Calu3 (cell line): ENCODE measurements at regions not wholly inside any gene's neighbourhood (a gene's known extent, or its start where the extent isn't known, plus 50 kb on each side); places are given as distances from the start of the nearest gene placed in this dataset.

Experiments used
- BruUV-seq: library from RNA; stranded (reverse); fragments of 400-500 nt; replicated peaks from 2 replicates; lab custom pipeline; 2021; lab: Mats Ljungman, UMichigan
- CTCF ChIA-PET: fragments of 300-600 bp; sonication (Branson Sonifier 250); formaldehyde crosslinking; loops from one replicate; lab custom pipeline; 2022; ENCODE audit warnings: antibody characterized with exemption; lab: Charles Lee
- DNase-seq: peaks from one replicate; pipeline ENCODE4 v3.0.0; 2022
- H3K27ac Mint-ChIP-seq: one replicate; pipeline ENCODE4 v1.8.0; 2022; ENCODE audit warnings: mixed read lengths; ENCODE audit not compliant: unreplicated experiment
- H3K27me3 Mint-ChIP-seq: one replicate; pipeline ENCODE4 v1.8.0; 2022; ENCODE audit warnings: mixed read lengths; ENCODE audit not compliant: unreplicated experiment
- H3K36me3 Mint-ChIP-seq: one replicate; pipeline ENCODE4 v1.8.0; 2022; ENCODE audit warnings: mild to moderate bottlenecking, moderate library complexity, mixed read lengths; ENCODE audit not compliant: insufficient read depth, unreplicated experiment
- H3K4me1 Mint-ChIP-seq: one replicate; pipeline ENCODE4 v1.8.0; 2022; ENCODE audit warnings: mild to moderate bottlenecking, low read depth, mixed read lengths; ENCODE audit not compliant: unreplicated experiment
- H3K4me3 Mint-ChIP-seq: one replicate; pipeline ENCODE4 v1.8.0; 2022; ENCODE audit warnings: mild to moderate bottlenecking, low read depth, moderate library complexity, mixed read lengths; ENCODE audit not compliant: unreplicated experiment
- H3K9me3 Mint-ChIP-seq: one replicate; pipeline ENCODE4 v1.8.0; 2022; ENCODE audit warnings: low read depth, mixed read lengths; ENCODE audit not compliant: unreplicated experiment
- intact Hi-C: fragments of 100-400 bp; cut with micrococcal nuclease; formaldehyde crosslinking; loops from one replicate; pipeline ENCODE4 v1.10.0; 2022; ENCODE audit not compliant: unreplicated experiment
- TF ChIP-seq, protein P1 (sequence below): fragments of 200-600 bp; IDR thresholded peaks from one replicate; pipeline ENCODE4 v1.8.0; 2022; ENCODE audit warnings: antibody characterized with exemption; ENCODE audit not compliant: unreplicated experiment

DNA sequence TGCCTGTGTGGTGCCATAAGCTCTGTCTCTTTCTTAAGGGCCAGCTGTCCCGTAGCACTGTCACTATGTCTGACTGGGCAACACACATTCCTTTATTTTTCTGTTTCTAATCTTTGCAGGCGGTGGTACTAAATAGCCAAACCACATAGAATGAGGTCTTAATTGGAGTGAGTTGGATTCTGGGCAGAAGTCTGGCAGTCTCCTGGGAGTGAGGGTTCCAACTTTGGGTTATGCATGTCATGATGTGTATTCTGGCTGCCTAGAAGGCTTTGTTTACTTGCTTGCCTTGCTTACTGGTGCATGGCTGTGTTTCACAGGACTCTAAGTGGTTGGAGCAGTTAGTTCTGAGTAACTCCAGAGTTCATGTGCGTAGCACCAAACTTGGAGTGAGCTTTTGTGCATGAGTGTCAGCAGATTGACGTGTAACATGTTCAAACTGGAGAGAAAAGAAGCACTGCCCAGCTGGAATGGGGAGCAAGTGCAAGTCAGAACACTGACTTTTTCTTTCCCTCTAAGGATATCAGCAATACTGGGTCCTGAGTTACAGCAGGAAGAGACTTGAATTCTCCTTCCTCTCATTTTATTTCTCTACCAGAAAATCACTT, 185.8 kb downstream of the PCSK1 start:
- no peak overlapping the region for H3K4me3 Mint-ChIP-seq
- H3K27me3 Mint-ChIP-seq, result no peaks in the 10 kb centered on the region
- TF ChIP-seq, protein P1, sequence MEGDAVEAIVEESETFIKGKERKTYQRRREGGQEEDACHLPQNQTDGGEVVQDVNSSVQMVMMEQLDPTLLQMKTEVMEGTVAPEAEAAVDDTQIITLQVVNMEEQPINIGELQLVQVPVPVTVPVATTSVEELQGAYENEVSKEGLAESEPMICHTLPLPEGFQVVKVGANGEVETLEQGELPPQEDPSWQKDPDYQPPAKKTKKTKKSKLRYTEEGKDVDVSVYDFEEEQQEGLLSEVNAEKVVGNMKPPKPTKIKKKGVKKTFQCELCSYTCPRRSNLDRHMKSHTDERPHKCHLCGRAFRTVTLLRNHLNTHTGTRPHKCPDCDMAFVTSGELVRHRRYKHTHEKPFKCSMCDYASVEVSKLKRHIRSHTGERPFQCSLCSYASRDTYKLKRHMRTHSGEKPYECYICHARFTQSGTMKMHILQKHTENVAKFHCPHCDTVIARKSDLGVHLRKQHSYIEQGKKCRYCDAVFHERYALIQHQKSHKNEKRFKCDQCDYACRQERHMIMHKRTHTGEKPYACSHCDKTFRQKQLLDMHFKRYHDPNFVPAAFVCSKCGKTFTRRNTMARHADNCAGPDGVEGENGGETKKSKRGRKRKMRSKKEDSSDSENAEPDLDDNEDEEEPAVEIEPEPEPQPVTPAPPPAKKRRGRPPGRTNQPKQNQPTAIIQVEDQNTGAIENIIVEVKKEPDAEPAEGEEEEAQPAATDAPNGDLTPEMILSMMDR, result no peak
- CTCF ChIA-PET, result no interaction called here
- intact Hi-C loops, result no loop called here
- no peaks in the 10 kb centered on the region for H3K36me3 Mint-ChIP-seq
- DNase-seq, result no peak
- H3K4me1 Mint-ChIP-seq, result no peaks in the 10 kb centered on the region
- no peaks in the 10 kb centered on the region for H3K9me3 Mint-ChIP-seq
- no peak overlapping the region for H3K27ac Mint-ChIP-seq
- BruUV-seq, result no TSS peak

DNA sequence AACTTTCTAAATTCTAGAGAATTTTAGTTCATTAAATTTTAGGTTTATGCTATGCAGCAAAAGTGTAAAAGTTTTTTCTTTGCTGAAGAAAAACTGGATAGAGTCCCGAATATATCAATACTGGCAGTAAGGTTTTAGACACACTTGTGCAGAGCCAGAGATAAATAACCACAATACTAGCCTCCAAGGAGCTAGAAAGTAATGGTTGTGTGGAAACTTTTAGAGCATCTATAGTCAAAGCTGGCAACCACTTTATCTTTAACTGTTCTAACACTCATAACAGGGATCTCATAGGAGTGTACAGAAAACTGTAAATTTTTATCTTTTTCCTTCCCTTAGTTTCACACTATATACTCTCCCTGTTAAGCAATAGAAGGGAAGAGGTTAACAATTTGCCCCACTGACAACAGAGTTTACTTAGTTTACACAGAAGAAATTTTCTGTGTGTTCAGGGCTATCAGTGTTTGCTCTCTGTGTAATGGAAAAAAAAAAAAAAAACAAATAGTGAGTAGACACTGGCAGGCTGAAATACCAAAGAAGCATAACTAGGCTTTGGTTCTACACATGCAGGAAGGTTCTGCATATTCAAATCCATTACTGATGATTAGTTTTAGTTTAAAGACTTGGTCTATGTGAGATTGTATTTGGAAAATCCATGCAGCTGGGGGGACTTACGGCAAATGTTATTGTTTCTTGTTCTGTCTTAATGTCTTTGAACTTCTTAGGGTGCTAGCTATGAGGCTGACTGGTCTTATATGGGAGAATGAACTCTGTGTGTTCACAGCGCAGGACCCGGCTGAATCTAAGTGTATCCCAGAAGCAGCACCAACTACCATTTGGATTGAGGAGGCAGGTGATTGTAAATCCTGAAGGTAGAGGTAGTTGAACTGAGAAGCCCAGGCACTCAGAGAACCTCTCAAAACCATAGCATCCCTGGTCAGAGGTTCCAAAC, 187.6 kb downstream of the PCSK1 start:
- Mint-ChIP-seq H3K27me3 (no peaks in the 10 kb centered on the region), H3K4me3 (no peak overlapping the region), H3K4me1 (no peaks in the 10 kb centered on the region), H3K9me3 (no peaks in the 10 kb centered on the region), H3K27ac (no peak overlapping the region), H3K36me3 (no peaks in the 10 kb centered on the region)
- CTCF ChIA-PET, result interaction anchor here (0.7 kb wide), 1 partner anchor 14 kb away, joined by 3 read pairs; no protein-coding TSS in a partner anchor
- DNase-seq, result no peak
- no TSS peak for BruUV-seq
- intact Hi-C loops, result no loop called here
- TF ChIP-seq, protein P1, result no peak

DNA sequence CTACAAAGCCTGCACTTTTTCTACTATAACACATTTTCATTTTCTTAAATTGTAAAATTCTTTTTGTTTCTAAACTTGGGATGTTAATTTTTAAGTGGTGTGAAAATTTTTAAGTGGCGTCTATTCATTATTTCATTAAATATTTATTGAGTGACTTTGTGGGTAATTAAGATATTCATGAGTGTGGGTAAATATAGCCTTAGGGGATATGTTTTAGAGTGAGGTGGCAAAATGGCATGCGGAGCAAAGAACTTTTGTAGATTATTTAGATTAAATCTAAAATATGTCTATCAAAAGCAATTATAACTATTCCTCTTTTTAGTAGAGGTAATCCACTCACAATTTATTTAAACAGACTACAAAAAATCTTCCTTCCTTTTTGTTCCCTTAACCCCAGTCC, 188.4 kb downstream of the PCSK1 start:
- TF ChIP-seq, protein P1, result no peak
- intact Hi-C loops, result no loop called here
- CTCF ChIA-PET, result no interaction called here
- Mint-ChIP-seq H3K9me3 (no peaks in the 10 kb centered on the region), H3K4me1 (no peaks in the 10 kb centered on the region), H3K27ac (no peak overlapping the region), H3K27me3 (no peaks in the 10 kb centered on the region), H3K4me3 (no peak overlapping the region), H3K36me3 (no peaks in the 10 kb centered on the region)
- no TSS peak for BruUV-seq
- DNase-seq, result no peak

DNA sequence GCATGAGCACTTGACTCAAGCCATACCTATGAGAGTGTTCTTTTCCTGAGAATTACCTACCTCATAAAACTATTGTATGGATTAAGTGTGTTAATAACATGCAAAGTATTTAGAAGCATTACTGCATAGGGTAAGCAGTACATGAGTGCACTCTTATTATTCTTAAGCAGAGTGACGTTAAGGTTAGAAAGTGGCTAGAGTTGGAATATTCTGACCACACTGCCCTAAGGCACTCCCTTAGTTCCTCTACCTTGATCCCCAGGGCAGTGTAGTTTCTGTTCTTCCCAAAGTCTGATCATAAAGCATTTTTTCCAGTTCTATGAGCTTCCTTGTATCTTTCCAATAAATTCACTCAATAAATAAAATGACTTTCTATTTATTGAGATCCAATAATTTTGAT, 189.2 kb downstream of the PCSK1 start:
- H3K4me3 Mint-ChIP-seq, result no peak overlapping the region
- no peaks in the 10 kb centered on the region for H3K27me3 Mint-ChIP-seq
- no peak overlapping the region for H3K27ac Mint-ChIP-seq
- BruUV-seq, result no TSS peak
- no peaks in the 10 kb centered on the region for H3K36me3 Mint-ChIP-seq
- no peak for DNase-seq
- intact Hi-C loops, result no loop called here
- CTCF ChIA-PET, result interaction anchor here (1.1 kb wide), 1 partner anchor 15 kb away, joined by 4 read pairs; no protein-coding TSS in a partner anchor
- H3K9me3 Mint-ChIP-seq, result no peaks in the 10 kb centered on the region
- no peaks in the 10 kb centered on the region for H3K4me1 Mint-ChIP-seq
- TF ChIP-seq, protein P1, result no peak
